Uterus (tissue), 2 donors: ENCODE measurements at regions not wholly inside any gene's neighbourhood (a gene's known extent, or its start where the extent isn't known, plus 50 kb on each side); places are given as distances from the start of the nearest gene placed in this dataset.

ENCODE experiments used
- POLR2A ChIP-seq, 2 donors: fragments of 450-650 bp; IDR thresholded peaks; one replicate each; pipeline ENCODE4 v1.6.1; 2016; ENCODE audit warnings: antibody characterized with exemption in 2 of 2, mild to moderate bottlenecking in 1 of 2, moderate library complexity in 1 of 2
- TF ChIP-seq, protein P1 (sequence below), 4 experiments: fragments of 200-600 bp in 2 of 4; fragments of 450-650 bp in 2 of 4; sonication (generic) in 2 of 4; IDR thresholded peaks; one replicate each; pipeline ENCODE4 v1.5.1; 2016 to 2019; ENCODE audit warnings: antibody characterized with exemption in 4 of 4, mild to moderate bottlenecking in 2 of 4, moderate library complexity in 1 of 4

DNA sequence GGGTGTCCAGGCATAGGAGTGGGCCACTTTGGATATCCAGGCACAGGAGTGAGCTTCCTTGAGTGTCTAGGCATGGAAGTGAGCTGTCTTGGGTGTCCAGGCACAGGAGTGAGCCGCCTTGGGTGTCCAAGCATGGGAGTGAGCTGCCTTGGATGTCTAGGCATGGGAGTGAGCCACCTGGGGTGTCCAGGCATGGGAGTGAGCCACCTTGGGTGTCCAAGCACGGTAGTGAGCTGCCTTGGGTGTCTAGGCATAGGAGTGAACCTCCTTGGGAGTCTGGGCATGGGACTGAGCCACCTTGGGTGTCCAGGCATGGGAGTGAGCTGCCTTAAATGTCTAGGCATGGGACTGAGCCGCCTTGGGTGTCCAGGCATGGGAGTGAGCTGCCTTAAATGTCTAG is 146.3 kb downstream of the C1orf94 start:
- TF ChIP-seq, protein P1, sequence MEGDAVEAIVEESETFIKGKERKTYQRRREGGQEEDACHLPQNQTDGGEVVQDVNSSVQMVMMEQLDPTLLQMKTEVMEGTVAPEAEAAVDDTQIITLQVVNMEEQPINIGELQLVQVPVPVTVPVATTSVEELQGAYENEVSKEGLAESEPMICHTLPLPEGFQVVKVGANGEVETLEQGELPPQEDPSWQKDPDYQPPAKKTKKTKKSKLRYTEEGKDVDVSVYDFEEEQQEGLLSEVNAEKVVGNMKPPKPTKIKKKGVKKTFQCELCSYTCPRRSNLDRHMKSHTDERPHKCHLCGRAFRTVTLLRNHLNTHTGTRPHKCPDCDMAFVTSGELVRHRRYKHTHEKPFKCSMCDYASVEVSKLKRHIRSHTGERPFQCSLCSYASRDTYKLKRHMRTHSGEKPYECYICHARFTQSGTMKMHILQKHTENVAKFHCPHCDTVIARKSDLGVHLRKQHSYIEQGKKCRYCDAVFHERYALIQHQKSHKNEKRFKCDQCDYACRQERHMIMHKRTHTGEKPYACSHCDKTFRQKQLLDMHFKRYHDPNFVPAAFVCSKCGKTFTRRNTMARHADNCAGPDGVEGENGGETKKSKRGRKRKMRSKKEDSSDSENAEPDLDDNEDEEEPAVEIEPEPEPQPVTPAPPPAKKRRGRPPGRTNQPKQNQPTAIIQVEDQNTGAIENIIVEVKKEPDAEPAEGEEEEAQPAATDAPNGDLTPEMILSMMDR (IDR thresholded peaks at IDR 0.05), result no peak
- TF ChIP-seq POLR2A (IDR thresholded peaks at IDR 0.05), result no peak
